ENCODE measurements at regions not wholly inside any gene's neighbourhood (a gene's known extent, or its start where the extent isn't known, plus 50 kb on each side); places are given as distances from the start of the nearest gene placed in this dataset.
"Not testable (repeated sequence)": the region's sequence is repeated elsewhere in the genome, so short reads cannot be mapped to it uniquely, and the experiment has no call there.

DNA sequence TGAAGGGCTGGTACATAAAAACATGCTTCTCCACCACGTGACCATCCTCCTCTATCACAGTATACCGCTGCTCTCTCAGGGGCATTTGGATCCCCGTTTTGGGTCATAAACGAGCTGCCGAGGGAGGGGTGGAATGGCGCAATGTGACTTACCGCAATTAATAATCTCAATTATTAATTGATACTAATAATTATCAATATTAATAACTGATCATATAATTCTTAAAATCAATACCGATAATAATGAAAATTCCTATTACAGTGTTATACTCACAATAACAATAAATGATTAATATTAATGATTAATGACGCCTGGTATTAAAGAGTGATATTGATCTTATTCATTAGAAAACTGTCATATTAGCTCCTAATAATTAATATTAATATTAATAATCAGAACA lies 56.1 kb upstream of the FRG2C start:
- not testable (repeated sequence) for DNase-seq (ENCODE audit: low read depth)

- not testable (repeated sequence) for DNase-seq (ENCODE audit: low read depth)
Measured at GRCh38 chr3:75609598-75609997, 54.5 kb upstream of the FRG2C start.

- no peak for DNase-seq (ENCODE audit: low read depth)
Measured at GRCh38 chr3:75610773-75611172, 53.4 kb upstream of the FRG2C start.

GRCh38 chr3:75611724-75612460 lies 52.2 kb upstream of the FRG2C start:
- DNase-seq (ENCODE audit: low read depth), result not testable (repeated sequence)
